Right atrium auricular region (tissue), 2 donors: ENCODE measurements at regions not wholly inside any gene's neighbourhood (a gene's known extent, or its start where the extent isn't known, plus 50 kb on each side); places are given as distances from the start of the nearest gene placed in this dataset.

Experiments used
- DNase-seq: peaks from one replicate; pipeline ENCODE4 v3.0.0-alpha.2; 2019; ENCODE audit warnings: low spot score
- H3K27ac ChIP-seq, 2 donors: fragments of 200-600 bp; sonication (generic); 1 replicate in 1 of 2; 2 replicates in 1 of 2; pipeline ENCODE4 v1.5.1; 2016 to 2019
- H3K27me3 ChIP-seq, 2 donors: fragments of 200-600 bp; sonication (generic); one replicate each; pipeline versions ENCODE4 v1.5.1 to v1.6.0; 2017 to 2019
- H3K36me3 ChIP-seq: fragments of 200-600 bp; sonication (generic); one replicate; pipeline ENCODE4 v1.5.1; 2016
- H3K4me1 ChIP-seq, 2 donors: fragments of 200-600 bp; sonication (generic); one replicate each; pipeline versions ENCODE4 v1.5.1 to v1.6.0; 2017 to 2019
- H3K4me3 ChIP-seq, 2 donors: fragments of 200-600 bp; sonication (generic); 1 replicate in 1 of 2; 2 replicates in 1 of 2; pipeline ENCODE4 v1.5.1; 2017 to 2019; ENCODE audit warnings: mild to moderate bottlenecking in 1 of 2, moderate library complexity in 1 of 2
- H3K9me3 ChIP-seq, 2 donors: fragments of 200-600 bp; sonication (generic); one replicate each; pipeline ENCODE4 v1.5.1; 2019
- TF ChIP-seq, protein P1 (sequence below), 2 donors: fragments of 200-600 bp; sonication (generic); IDR thresholded peaks; one replicate each; pipeline ENCODE4 v1.5.1; 2019; ENCODE audit warnings: antibody characterized with exemption in 2 of 2

GRCh38 chr18:38718365-38718901, 1152.8 kb upstream of the CELF4 start:
- no peak overlapping the region for H3K4me3 ChIP-seq
- no peaks in the 10 kb centered on the region for H3K36me3 ChIP-seq
- no peak overlapping the region for H3K27ac ChIP-seq
- H3K9me3 ChIP-seq, result no peaks in the 10 kb centered on the region
- H3K27me3 ChIP-seq, result no peaks in the 10 kb centered on the region
- TF ChIP-seq, protein P1, sequence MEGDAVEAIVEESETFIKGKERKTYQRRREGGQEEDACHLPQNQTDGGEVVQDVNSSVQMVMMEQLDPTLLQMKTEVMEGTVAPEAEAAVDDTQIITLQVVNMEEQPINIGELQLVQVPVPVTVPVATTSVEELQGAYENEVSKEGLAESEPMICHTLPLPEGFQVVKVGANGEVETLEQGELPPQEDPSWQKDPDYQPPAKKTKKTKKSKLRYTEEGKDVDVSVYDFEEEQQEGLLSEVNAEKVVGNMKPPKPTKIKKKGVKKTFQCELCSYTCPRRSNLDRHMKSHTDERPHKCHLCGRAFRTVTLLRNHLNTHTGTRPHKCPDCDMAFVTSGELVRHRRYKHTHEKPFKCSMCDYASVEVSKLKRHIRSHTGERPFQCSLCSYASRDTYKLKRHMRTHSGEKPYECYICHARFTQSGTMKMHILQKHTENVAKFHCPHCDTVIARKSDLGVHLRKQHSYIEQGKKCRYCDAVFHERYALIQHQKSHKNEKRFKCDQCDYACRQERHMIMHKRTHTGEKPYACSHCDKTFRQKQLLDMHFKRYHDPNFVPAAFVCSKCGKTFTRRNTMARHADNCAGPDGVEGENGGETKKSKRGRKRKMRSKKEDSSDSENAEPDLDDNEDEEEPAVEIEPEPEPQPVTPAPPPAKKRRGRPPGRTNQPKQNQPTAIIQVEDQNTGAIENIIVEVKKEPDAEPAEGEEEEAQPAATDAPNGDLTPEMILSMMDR (IDR thresholded peaks at IDR 0.05), result no peak
- DNase-seq, result no peak
- H3K4me1 ChIP-seq, result no peaks in the 10 kb centered on the region

GRCh38 chr18:38709122-38709521, 1143.5 kb upstream of the CELF4 start:
- Histone ChIP-seq H3K9me3 (no peaks in the 10 kb centered on the region), H3K27ac (no peak overlapping the region), H3K27me3 (no peaks in the 10 kb centered on the region), H3K4me1 (no peaks in the 10 kb centered on the region), H3K36me3 (no peaks in the 10 kb centered on the region), H3K4me3 (no peak overlapping the region)
- TF ChIP-seq, protein P1 (IDR thresholded peaks at IDR 0.05), result no peak
- DNase-seq, result no peak

GRCh38 chr18:38706373-38706772, 1140.8 kb upstream of the CELF4 start:
- DNase-seq, result no peak
- H3K9me3 ChIP-seq, result no peaks in the 10 kb centered on the region
- no peak overlapping the region for H3K27ac ChIP-seq
- no peaks in the 10 kb centered on the region for H3K4me1 ChIP-seq
- H3K4me3 ChIP-seq, result no peak overlapping the region
- no peaks in the 10 kb centered on the region for H3K36me3 ChIP-seq
- H3K27me3 ChIP-seq, result no peaks in the 10 kb centered on the region
- TF ChIP-seq, protein P1 (IDR thresholded peaks at IDR 0.05), result no peak

- Histone ChIP-seq H3K27ac (no peak overlapping the region), H3K4me3 (no peak overlapping the region), H3K27me3 (no peaks in the 10 kb centered on the region), H3K36me3 (no peaks in the 10 kb centered on the region), H3K9me3 (no peaks in the 10 kb centered on the region), H3K4me1 (no peaks in the 10 kb centered on the region)
- TF ChIP-seq, protein P1 (IDR thresholded peaks at IDR 0.05), result no peak
- DNase-seq, result no peak
Measured at GRCh38 chr18:38698088-38698487, 1132.5 kb upstream of the CELF4 start.

DNA sequence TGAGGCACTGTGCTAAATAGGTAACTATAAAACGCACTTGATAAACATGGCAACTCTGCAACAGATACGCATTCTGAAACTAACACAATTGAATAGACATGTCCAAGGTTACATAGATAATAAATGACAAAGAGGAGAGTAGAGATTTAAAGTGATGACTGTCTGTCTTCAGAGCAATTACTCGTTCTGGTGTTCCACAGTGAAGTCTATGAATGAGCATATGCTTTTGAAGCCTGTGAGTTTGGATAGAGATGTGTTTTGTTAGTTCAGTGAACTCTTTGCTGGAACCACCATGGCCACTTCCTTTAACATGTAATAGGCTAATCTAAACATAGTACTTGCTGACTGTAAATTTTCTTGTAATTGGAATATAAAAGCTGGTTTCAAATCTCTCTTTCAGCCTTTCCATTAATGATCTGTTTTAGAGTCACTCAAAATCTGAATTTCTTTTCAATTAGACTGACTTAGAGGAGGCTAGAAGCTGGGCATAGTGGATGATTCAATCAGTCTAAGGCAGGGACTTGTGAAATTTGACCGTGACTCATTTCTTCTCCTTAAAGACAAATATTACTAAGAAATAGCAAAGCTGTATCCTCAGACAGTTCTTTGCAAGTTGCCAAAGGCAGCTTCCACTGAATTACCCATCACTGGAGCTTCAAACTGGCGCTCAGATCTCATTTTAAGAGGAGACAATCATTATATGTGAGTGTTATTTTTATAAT, 1130.1 kb upstream of the CELF4 start:
- TF ChIP-seq, protein P1 (IDR thresholded peaks at IDR 0.05), result no peak
- no peak for DNase-seq
- Histone ChIP-seq H3K36me3 (no peaks in the 10 kb centered on the region), H3K4me3 (no peak overlapping the region), H3K27me3 (no peaks in the 10 kb centered on the region), H3K4me1 (no peaks in the 10 kb centered on the region), H3K9me3 (no peaks in the 10 kb centered on the region), H3K27ac (no peak overlapping the region)

DNA sequence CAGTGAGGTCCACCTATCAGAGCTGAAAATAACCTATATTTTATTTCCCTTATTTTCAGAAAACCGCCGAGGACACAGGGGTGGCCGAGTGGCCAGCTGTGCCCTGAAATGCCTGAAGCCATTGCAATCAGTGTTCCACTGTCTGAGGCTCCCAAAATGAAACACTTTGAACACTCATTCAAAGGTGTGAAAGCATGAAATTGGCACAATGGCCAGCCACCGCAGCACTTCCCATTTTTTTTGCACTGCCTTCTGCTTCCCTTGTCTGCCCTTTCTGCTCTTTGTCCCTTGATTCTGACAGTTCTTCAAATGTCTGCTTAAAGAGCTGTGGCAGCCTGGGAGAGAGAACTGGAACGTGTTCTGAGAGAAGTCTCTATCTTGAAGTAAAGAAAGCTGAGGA, 1127.5 kb upstream of the CELF4 start:
- Histone ChIP-seq H3K9me3 (no peaks in the 10 kb centered on the region), H3K36me3 (no peaks in the 10 kb centered on the region), H3K4me1 (no peaks in the 10 kb centered on the region), H3K27me3 (no peaks in the 10 kb centered on the region), H3K27ac (no peak overlapping the region), H3K4me3 (no peak overlapping the region)
- no peak for DNase-seq
- TF ChIP-seq, protein P1 (IDR thresholded peaks at IDR 0.05), result no peak
